Mucosa of stomach (tissue), 1 donor: ENCODE measurements at regions not wholly inside any gene's neighbourhood (a gene's known extent, or its start where the extent isn't known, plus 50 kb on each side); places are given as distances from the start of the nearest gene placed in this dataset.
"Not testable (repeated sequence)": the region's sequence is repeated elsewhere in the genome, so short reads cannot be mapped to it uniquely, and the experiment has no call there.

Experiments
- H3K27me3 ChIP-seq: one replicate; pipeline ENCODE4 v1.7.0; 2013; ENCODE audit warnings: mild to moderate bottlenecking, low read length; ENCODE audit not compliant: control insufficient read depth, insufficient read depth
- H3K36me3 ChIP-seq: one replicate; pipeline ENCODE4 v1.7.0; 2013; ENCODE audit warnings: low read length; ENCODE audit not compliant: control insufficient read depth, insufficient read depth
- H3K4me1 ChIP-seq: one replicate; pipeline ENCODE4 v1.7.0; 2013; ENCODE audit warnings: mild to moderate bottlenecking, low read length; ENCODE audit not compliant: control insufficient read depth, insufficient read depth
- H3K4me3 ChIP-seq: one replicate; pipeline ENCODE4 v1.7.0; 2013; ENCODE audit warnings: low read length
- H3K9ac ChIP-seq: one replicate; pipeline ENCODE4 v1.7.0; 2013; ENCODE audit warnings: mild to moderate bottlenecking, low read length, moderate library complexity
- H3K9me3 ChIP-seq: one replicate; pipeline ENCODE4 v1.7.0; 2013; ENCODE audit warnings: mild to moderate bottlenecking, low read length, moderate library complexity; ENCODE audit not compliant: control insufficient read depth
- donor health status: Pancreatic carcinoma.

DNA sequence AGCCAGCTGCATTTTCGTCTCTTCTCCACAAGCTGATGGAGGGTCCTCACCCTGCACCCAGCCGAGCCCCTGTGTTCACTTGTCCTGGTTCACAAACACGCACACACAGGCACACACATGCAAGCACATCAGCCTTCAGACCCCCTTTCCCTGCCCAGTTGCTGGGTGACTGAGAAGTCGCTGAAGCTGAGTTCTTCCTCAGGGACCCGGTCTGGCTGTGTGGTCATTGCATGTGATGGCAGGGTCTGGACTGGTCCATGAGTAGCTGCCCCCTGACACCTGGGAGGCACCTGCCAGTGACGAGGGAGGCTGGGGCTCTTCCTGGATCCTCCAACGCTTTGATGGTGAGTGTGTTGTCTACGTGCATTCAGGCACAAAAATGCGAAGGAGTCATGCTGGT lies 546.1 kb upstream of the SALL3 start:
- H3K27me3 ChIP-seq, result no peaks in the 10 kb centered on the region
- H3K9me3 ChIP-seq, result no peaks in the 10 kb centered on the region
- H3K4me3 ChIP-seq, result no peak overlapping the region
- no peaks in the 10 kb centered on the region for H3K4me1 ChIP-seq
- H3K9ac ChIP-seq, result no peak overlapping the region
- no peaks in the 10 kb centered on the region for H3K36me3 ChIP-seq

DNA sequence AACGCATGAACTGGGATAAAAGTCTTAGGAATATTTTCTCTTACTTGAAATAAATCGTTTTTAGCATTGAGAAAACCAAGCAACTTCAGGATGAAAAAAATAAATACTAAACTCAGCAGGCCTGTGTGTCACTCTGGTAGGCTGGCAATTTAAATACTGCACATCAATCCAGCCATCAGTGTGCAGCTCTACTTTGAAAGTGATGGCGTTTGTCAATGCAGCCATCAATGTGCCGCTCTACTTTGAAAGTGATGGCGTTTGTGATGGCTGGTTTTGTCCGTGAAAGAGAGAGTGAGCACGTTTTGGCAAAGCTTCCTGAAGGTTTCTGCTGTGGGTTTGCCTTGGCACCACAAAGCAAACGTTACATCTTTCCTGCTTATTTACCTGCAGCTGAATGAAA lies 543.5 kb upstream of the SALL3 start:
- Histone ChIP-seq H3K4me1 (no peaks in the 10 kb centered on the region), H3K27me3 (no peaks in the 10 kb centered on the region), H3K36me3 (no peaks in the 10 kb centered on the region), H3K9me3 (no peaks in the 10 kb centered on the region), H3K4me3 (no peak overlapping the region), H3K9ac (no peak overlapping the region)

DNA sequence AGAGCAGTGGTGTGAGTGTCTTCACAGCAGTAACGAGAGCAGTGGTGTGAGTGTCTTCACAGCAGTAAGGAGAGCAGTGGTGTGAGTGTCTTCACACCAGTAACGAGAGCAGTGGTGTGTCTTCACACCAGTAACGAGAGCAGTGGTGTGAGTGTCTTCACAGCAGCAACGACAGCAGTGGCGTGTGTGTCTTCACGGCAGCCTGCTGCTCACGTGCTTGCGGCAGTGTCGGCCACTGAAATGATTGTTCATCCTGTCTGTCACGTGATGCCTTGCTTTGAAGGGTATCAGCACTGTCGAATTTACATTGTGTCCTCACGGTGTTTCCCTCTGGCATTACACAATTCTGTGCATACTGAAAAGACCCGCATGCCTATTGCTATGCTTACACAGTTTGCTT lies 541.4 kb upstream of the SALL3 start:
- not testable (repeated sequence) for H3K4me3 ChIP-seq, H3K4me1 ChIP-seq, H3K36me3 ChIP-seq, H3K9me3 ChIP-seq, H3K9ac ChIP-seq, H3K27me3 ChIP-seq

DNA sequence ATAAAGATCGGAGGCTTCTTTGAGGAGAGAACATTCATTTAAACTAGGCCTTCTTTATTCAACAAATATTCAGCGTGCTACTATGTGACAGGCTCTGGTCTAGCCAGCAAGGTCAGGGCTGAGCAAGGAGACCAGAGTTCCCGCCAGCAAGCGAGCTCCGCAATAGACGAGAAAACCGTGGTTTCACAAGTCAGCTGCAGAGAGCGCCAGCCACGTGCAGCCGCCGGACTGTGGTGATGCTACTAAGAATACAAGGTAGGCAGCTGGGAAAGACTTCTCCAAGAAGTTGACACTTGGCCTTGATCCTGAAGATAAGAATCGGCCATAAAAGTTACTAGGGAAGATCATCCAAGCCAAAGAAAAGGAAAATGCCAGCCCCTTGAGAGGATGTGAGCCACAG lies 533.7 kb upstream of the SALL3 start:
- H3K9ac ChIP-seq, result no peak overlapping the region
- H3K9me3 ChIP-seq, result no peaks in the 10 kb centered on the region
- H3K27me3 ChIP-seq, result no peaks in the 10 kb centered on the region
- H3K36me3 ChIP-seq, result no peaks in the 10 kb centered on the region
- no peak overlapping the region for H3K4me3 ChIP-seq
- H3K4me1 ChIP-seq, result no peaks in the 10 kb centered on the region

DNA sequence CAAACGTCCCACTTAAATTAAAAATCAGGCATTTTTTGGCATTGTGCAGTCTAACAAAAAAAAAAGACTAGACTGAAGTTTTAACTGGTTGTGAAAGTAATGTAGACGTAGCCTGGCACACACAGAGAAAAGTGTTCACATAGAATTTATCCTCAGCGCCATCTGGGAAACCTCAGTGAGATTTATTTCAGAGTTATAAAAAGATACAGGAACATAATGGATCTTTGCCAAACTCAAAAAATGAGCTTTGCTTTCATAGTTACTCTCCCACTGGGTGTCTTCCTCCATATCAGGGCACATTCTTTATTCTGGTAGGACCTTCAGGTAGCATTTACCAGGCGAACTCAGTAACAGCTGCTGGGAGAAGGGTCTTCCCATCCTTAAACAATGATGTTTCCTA lies 532.4 kb upstream of the SALL3 start:
- Histone ChIP-seq H3K27me3 (no peaks in the 10 kb centered on the region), H3K4me1 (no peaks in the 10 kb centered on the region), H3K9ac (no peak overlapping the region), H3K36me3 (no peaks in the 10 kb centered on the region), H3K4me3 (no peak overlapping the region), H3K9me3 (no peaks in the 10 kb centered on the region)

DNA sequence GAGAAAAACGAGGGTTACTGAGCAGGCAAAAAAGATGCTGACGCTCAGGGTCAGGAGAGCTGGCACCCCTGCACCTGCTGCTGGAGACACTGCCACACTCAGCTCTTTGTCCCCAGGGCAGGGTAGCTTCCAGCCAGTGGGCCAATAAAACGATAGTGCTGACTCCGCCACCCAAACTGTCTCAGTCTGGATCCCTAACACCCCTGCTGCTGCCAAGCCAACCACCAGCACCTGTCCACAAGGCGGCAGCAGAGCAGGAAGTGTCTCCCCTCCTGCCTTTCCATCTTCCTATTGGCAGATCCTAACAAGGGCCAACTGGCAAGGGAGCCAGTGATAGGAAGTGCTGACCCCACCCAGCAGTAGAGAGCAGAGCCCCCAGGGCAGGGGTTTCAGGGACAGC lies 531.5 kb upstream of the SALL3 start:
- no peaks in the 10 kb centered on the region for H3K4me1 ChIP-seq
- no peaks in the 10 kb centered on the region for H3K27me3 ChIP-seq
- H3K9ac ChIP-seq, result no peak overlapping the region
- H3K9me3 ChIP-seq, result no peaks in the 10 kb centered on the region
- H3K4me3 ChIP-seq, result no peak overlapping the region
- no peaks in the 10 kb centered on the region for H3K36me3 ChIP-seq

DNA sequence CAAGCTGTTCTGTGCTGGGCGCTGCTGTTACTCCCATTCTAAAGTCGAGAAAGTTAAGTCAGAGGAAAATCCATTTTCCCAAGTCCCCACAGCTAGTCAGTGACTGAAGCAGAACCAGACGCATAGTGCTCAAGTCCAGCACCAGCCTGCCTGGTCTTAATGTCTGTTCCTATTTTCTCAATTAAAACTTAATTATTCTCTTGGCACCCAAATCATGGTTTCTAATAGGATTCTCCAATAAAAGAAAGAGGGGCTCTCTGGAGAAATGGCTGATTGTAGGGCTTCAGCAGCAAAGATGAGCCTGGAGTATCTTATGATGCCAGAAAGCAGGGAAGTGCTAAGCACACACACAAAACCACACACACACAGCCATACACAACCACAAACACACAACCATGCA lies 531.0 kb upstream of the SALL3 start:
- Histone ChIP-seq H3K4me3 (no peak overlapping the region), H3K4me1 (no peaks in the 10 kb centered on the region), H3K36me3 (no peaks in the 10 kb centered on the region), H3K9me3 (no peaks in the 10 kb centered on the region), H3K27me3 (no peaks in the 10 kb centered on the region), H3K9ac (no peak overlapping the region)

DNA sequence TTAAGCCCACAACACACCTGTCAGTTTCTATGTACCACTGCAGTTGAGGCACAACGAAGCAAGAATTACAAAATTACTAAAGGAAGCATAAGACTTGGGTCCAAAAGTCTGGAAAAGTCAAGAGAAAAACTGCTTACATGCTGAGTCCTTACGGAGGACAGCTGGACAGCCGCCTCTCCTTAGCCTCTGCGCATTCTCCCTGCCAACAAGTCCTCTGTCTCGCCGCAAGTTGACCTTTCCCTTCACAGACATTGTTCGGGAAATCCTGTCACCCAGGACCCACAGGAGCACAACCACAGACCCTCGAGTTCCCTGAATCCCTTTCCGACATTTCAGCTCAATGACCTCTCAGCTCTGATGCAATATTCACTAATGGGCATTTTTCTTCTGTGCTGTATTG lies 525.4 kb upstream of the SALL3 start:
- H3K9ac ChIP-seq, result no peak overlapping the region
- H3K4me1 ChIP-seq, result no peaks in the 10 kb centered on the region
- H3K9me3 ChIP-seq, result no peaks in the 10 kb centered on the region
- H3K27me3 ChIP-seq, result no peaks in the 10 kb centered on the region
- no peak overlapping the region for H3K4me3 ChIP-seq
- no peaks in the 10 kb centered on the region for H3K36me3 ChIP-seq

DNA sequence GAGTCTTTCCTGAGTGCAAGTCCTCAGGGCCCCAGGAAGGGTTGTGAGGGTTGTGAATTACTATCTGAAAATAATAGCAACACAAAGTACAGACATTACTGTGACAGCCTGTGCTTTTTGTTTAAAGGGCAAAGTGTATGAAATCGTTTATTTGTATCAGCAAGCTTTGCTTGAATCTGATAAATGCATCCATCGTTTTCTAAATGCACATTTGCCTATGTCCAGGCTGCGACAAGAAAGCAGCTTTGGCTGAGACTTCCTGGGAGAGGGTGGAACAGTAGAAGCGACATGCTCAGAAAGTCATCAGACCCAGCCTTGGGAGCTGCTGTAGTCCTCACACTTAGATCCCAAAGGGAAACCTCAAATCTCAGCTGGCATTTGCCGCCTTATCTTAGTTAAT lies 524.2 kb upstream of the SALL3 start:
- Histone ChIP-seq H3K9ac (no peak overlapping the region), H3K27me3 (no peaks in the 10 kb centered on the region)

DNA sequence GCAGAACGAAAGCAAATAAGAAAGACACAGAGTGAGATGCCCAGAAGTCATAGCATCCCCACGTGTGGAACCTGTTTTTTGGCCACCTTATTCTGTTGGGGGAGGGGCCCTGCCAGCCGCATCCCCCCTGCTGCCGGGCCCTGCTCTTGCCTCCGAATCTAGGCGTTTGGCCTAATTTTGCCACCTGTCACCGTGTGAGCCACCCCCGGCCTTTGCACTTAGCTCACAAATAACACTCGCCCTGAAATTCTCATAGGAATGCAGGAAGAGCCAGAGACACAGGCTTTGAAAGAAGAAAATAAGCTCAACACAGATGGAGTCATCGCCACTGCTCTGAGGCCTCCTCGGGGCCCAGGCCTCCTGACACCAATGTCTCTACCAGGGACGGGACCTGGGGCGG lies 522.6 kb upstream of the SALL3 start:
- Histone ChIP-seq H3K9me3 (no peaks in the 10 kb centered on the region), H3K36me3 (no peaks in the 10 kb centered on the region), H3K4me1 (no peaks in the 10 kb centered on the region), H3K9ac (no peak overlapping the region), H3K4me3 (no peak overlapping the region), H3K27me3 (no peaks in the 10 kb centered on the region)

More for the DNA sequence above, 524.2 kb upstream of the SALL3 start:
- Histone ChIP-seq H3K9me3 (no peaks in the 10 kb centered on the region), H3K36me3 (no peaks in the 10 kb centered on the region), H3K4me1 (no peaks in the 10 kb centered on the region), H3K4me3 (no peak overlapping the region)

DNA sequence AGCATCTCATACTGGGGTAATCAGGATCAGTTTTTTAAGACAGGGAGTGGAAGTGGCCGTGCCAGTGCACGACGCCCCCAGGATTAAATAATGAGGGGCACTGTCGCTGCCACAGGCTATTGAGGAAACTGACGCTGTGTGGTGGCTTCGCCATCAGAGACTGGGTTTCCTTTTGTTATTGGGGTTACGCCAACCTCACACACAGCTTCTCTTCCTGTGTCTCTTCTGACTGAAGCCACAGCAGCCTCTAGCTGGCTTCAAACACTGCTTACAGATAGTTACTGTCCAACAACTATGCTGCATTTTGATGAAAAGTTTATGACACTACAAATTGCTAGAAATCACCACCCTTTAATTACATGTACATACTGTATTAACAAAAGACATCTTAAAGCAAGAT lies 521.9 kb upstream of the SALL3 start:
- no peaks in the 10 kb centered on the region for H3K27me3 ChIP-seq
- H3K4me3 ChIP-seq, result no peak overlapping the region
- H3K9ac ChIP-seq, result no peak overlapping the region
- H3K36me3 ChIP-seq, result no peaks in the 10 kb centered on the region
- no peaks in the 10 kb centered on the region for H3K9me3 ChIP-seq
- H3K4me1 ChIP-seq, result no peaks in the 10 kb centered on the region

DNA sequence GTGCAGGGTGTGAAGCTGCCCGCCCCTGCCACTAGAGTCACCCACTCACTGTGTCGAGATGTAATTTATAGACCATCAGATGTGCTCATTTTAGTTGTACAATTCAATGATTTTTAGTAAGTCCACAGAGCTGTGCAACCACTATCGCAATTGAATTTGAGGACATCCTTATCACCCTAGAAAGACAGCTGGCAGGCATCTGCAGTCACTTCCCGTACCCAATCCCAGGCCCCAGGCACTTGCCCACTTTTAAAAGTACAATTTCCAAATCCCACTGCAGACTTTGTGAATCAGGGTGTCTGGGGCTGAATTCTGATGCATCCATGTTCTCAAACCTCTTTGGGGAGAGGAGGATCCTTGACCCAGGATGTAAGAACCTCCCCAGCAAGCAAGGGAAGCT lies 521.3 kb upstream of the SALL3 start:
- Histone ChIP-seq H3K4me3 (no peak overlapping the region), H3K27me3 (no peaks in the 10 kb centered on the region), H3K36me3 (no peaks in the 10 kb centered on the region), H3K4me1 (no peaks in the 10 kb centered on the region), H3K9ac (no peak overlapping the region), H3K9me3 (no peaks in the 10 kb centered on the region)

DNA sequence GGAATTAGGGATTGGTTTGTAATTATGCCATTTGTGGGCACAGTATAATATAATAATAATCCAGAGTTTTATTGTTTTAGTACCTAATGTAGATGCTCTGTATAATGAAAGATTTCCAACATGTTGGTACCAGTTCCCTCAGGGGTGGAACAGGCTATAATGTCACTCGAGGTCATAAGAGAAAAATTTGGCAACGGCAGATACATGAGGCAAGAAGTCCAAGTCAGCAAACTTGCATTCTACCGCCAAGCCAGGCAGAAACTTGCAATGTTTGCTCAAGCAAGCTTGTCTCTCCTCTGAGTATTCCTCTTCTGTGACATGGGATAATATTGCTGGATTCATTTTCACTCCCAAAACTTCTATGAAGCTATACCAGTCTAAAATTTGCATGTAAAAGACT lies 520.0 kb upstream of the SALL3 start:
- H3K9ac ChIP-seq, result no peak overlapping the region
- no peaks in the 10 kb centered on the region for H3K4me1 ChIP-seq
- no peaks in the 10 kb centered on the region for H3K27me3 ChIP-seq
- no peaks in the 10 kb centered on the region for H3K36me3 ChIP-seq
- H3K4me3 ChIP-seq, result no peak overlapping the region
- no peaks in the 10 kb centered on the region for H3K9me3 ChIP-seq
